Astrocyte (in vitro differentiated cells and primary cell): ENCODE measurements at regions not wholly inside any gene's neighbourhood (a gene's known extent, or its start where the extent isn't known, plus 50 kb on each side); places are given as distances from the start of the nearest gene placed in this dataset.

ENCODE experiments used
- DNase-seq: peaks from one replicate; pipeline ENCODE4 v3.0.0-alpha.2; 2010; ENCODE audit warnings: low read depth
- FAIRE-seq: peaks from 2 replicates; lab custom pipeline; 2011; peaks lifted over from hg19 to GRCh38; lab: Jason Lieb, UNC
- H2AFZ ChIP-seq: 2 replicates; pipeline ENCODE4 v1.6.0; 2012; ENCODE audit warnings: low read depth, low read length, inconsistent platforms
- H3K27ac ChIP-seq: 2 replicates; pipeline ENCODE4 v1.5.1; 2011; ENCODE audit warnings: low read depth, low read length, inconsistent platforms
- H3K27me3 ChIP-seq: 2 replicates; pipeline ENCODE4 v1.6.0; 2011; ENCODE audit warnings: low read length, inconsistent platforms; ENCODE audit not compliant: insufficient read depth
- H3K36me3 ChIP-seq: 2 replicates; pipeline ENCODE4 v1.5.1; 2011; ENCODE audit warnings: low read length, inconsistent platforms; ENCODE audit not compliant: insufficient read depth
- H3K4me1 ChIP-seq: 2 replicates; pipeline ENCODE4 v1.5.1; 2011; ENCODE audit warnings: low read length, inconsistent platforms; ENCODE audit not compliant: insufficient read depth
- H3K4me2 ChIP-seq: 2 replicates; pipeline ENCODE4 v1.6.0; 2012; ENCODE audit warnings: low read length, inconsistent platforms
- H3K4me3 ChIP-seq: 2 replicates; pipeline ENCODE4 v1.5.1; 2011; ENCODE audit warnings: low read depth, mild to moderate bottlenecking, low read length, inconsistent platforms; ENCODE audit not compliant: insufficient read depth
- H3K79me2 ChIP-seq: 2 replicates; pipeline ENCODE4 v1.6.0; 2012; ENCODE audit warnings: mild to moderate bottlenecking, low read length, inconsistent platforms; ENCODE audit not compliant: insufficient read depth
- H3K9ac ChIP-seq: 2 replicates; pipeline ENCODE4 v1.6.0; 2012; ENCODE audit warnings: mild to moderate bottlenecking, low read length, inconsistent platforms
- H3K9me3 ChIP-seq: 2 replicates; pipeline ENCODE4 v1.5.1; 2012; ENCODE audit warnings: low read depth, mild to moderate bottlenecking, low read length, inconsistent platforms; ENCODE audit not compliant: insufficient read depth
- H4K20me1 ChIP-seq: 2 replicates; pipeline ENCODE4 v1.6.0; 2012; ENCODE audit warnings: low read length, inconsistent platforms; ENCODE audit not compliant: insufficient read depth
- H3K27ac Mint-ChIP-seq: one replicate; pipeline ENCODE4 v1.8.0; 2021; ENCODE audit warnings: mild to moderate bottlenecking, mixed read lengths; ENCODE audit not compliant: unreplicated experiment
- H3K27me3 Mint-ChIP-seq: one replicate; pipeline ENCODE4 v1.8.0; 2021; ENCODE audit warnings: low read depth, mixed read lengths; ENCODE audit not compliant: unreplicated experiment
- H3K36me3 Mint-ChIP-seq: one replicate; pipeline ENCODE4 v1.8.0; 2021; ENCODE audit warnings: low read depth, mixed read lengths; ENCODE audit not compliant: unreplicated experiment
- H3K4me1 Mint-ChIP-seq: one replicate; pipeline ENCODE4 v1.8.0; 2021; ENCODE audit warnings: low read depth, mixed read lengths; ENCODE audit not compliant: unreplicated experiment
- H3K4me3 Mint-ChIP-seq: one replicate; pipeline ENCODE4 v1.8.0; 2021; ENCODE audit warnings: mild to moderate bottlenecking, moderate library complexity, mixed read lengths; ENCODE audit not compliant: unreplicated experiment
- H3K9me3 Mint-ChIP-seq: one replicate; pipeline ENCODE4 v1.8.0; 2021; ENCODE audit warnings: mild to moderate bottlenecking, mixed read lengths; ENCODE audit not compliant: unreplicated experiment
- CTCF ChIP-seq: IDR thresholded peaks from 2 replicates; pipeline ENCODE4 v1.5.1; 2011; ENCODE audit warnings: low read depth, mild to moderate bottlenecking, inconsistent platforms, low read length, moderate library complexity; ENCODE audit not compliant: insufficient read depth
- EZH2 ChIP-seq: IDR thresholded peaks from 2 replicates; pipeline ENCODE4 v1.6.1; 2012; ENCODE audit warnings: mild to moderate bottlenecking, low read length, inconsistent platforms; ENCODE audit not compliant: insufficient read depth

DNA sequence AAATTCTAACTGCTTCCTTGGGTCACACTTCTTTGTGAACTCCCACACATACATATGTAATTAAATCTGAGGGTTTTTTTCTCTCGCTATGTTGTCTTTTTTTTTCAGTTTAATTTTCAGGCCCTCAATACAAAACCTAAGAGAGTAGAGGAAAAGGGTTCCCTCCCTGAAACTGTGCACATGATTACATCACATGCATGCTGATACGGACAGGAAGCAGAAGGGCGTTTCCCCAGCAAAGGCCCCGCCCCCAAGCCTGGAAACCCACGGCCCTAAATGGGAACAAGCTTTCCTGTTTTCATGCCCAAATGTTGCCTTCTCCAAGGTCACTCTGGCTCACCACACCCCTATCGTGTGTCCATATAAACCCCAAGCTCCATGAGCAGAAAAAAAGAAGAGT is 115.4 kb downstream of the TEX36 start:
- no peak for DNase-seq
- peaks cover 8% of the 10 kb centered on the region for H3K9me3 Mint-ChIP-seq
- Histone ChIP-seq H4K20me1 (no peaks in the 10 kb centered on the region), H3K4me1 (no peaks in the 10 kb centered on the region), H3K4me3 (no peak overlapping the region), H3K4me2 (no peak overlapping the region), H3K9ac (no peak overlapping the region), H3K27ac (no peak overlapping the region), H3K27me3 (no peaks in the 10 kb centered on the region), H2AFZ (no peak overlapping the region), H3K79me2 (no peaks in the 10 kb centered on the region), H3K9me3 (no peaks in the 10 kb centered on the region), H3K36me3 (no peaks in the 10 kb centered on the region)
- TF ChIP-seq EZH2 = no peak
- no peak for TF ChIP-seq CTCF
- FAIRE-seq = no peak
- no peaks in the 10 kb centered on the region for H3K4me1 Mint-ChIP-seq
- H3K4me3 Mint-ChIP-seq = no peak overlapping the region
- peaks cover 2% of the 10 kb centered on the region for H3K27me3 Mint-ChIP-seq
- no peaks in the 10 kb centered on the region for H3K36me3 Mint-ChIP-seq
- H3K27ac Mint-ChIP-seq = no peak overlapping the region

GRCh38 chr10:125565046-125565445 is 117.9 kb downstream of the TEX36 start:
- Histone ChIP-seq H4K20me1 (no peaks in the 10 kb centered on the region), H3K9me3 (no peaks in the 10 kb centered on the region), H3K4me3 (no peak overlapping the region), H3K4me1 (no peaks in the 10 kb centered on the region), H3K79me2 (no peaks in the 10 kb centered on the region), H3K27ac (no peak overlapping the region), H3K4me2 (no peak overlapping the region), H3K9ac (no peak overlapping the region), H3K36me3 (no peaks in the 10 kb centered on the region), H3K27me3 (no peaks in the 10 kb centered on the region), H2AFZ (no peak overlapping the region)
- Mint-ChIP-seq H3K4me1 (no peaks in the 10 kb centered on the region), H3K4me3 (no peak overlapping the region), H3K36me3 (no peaks in the 10 kb centered on the region), H3K27me3 (peaks cover 2% of the 10 kb centered on the region), H3K9me3 (peaks cover 10% of the 10 kb centered on the region), H3K27ac (no peak overlapping the region)
- TF ChIP-seq EZH2 = no peak
- TF ChIP-seq CTCF = no peak
- FAIRE-seq (no peak), DNase-seq (no peak)

DNA sequence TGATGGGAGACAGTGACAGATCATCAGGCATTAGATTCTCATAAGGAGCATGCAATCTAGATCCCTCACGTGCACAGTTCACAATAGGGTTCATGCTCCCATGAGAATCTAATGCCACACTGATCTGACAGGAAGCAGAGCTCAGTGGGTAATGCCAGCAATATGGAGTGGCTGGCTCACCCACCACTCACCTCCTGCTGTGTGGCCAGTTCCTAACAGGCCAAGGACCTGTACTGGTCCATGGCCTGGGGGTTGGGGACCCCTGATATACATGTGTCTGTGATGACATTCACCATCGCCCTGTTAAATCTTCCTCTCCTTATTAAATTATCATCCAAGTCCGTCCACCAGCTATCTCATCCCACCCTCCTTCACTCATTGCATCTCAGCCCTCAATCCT is 118.4 kb downstream of the TEX36 start:
- no peak overlapping the region for H3K4me3 Mint-ChIP-seq
- H3K9ac ChIP-seq = no peak overlapping the region
- H3K27ac ChIP-seq = no peak overlapping the region
- TF ChIP-seq CTCF (no peak), EZH2 (no peak)
- no peaks in the 10 kb centered on the region for H4K20me1 ChIP-seq
- H3K27me3 Mint-ChIP-seq = peaks cover 2% of the 10 kb centered on the region
- H3K4me1 Mint-ChIP-seq = no peaks in the 10 kb centered on the region
- no peaks in the 10 kb centered on the region for H3K9me3 ChIP-seq
- no peaks in the 10 kb centered on the region for H3K36me3 ChIP-seq
- no peak overlapping the region for H3K27ac Mint-ChIP-seq
- no peaks in the 10 kb centered on the region for H3K36me3 Mint-ChIP-seq
- no peak overlapping the region for H3K4me2 ChIP-seq
- FAIRE-seq = no peak
- no peaks in the 10 kb centered on the region for H3K27me3 ChIP-seq
- H3K4me1 ChIP-seq = no peaks in the 10 kb centered on the region
- no peak for DNase-seq
- no peak overlapping the region for H3K4me3 ChIP-seq
- no peak overlapping the region for H2AFZ ChIP-seq
- no peaks in the 10 kb centered on the region for H3K79me2 ChIP-seq
- H3K9me3 Mint-ChIP-seq = peaks cover 10% of the 10 kb centered on the region
